HG03095 (cell line): ENCODE measurements at regions not wholly inside any gene's neighbourhood (a gene's known extent, or its start where the extent isn't known, plus 50 kb on each side); places are given as distances from the start of the nearest gene placed in this dataset.

Source experiments
- ATAC-seq: cut with Tn5 transposase; IDR thresholded peaks from one replicate; pipeline ENCODE4 v1.9.1; 2021; ENCODE audit warnings: moderate library complexity; ENCODE audit not compliant: unreplicated experiment

DNA sequence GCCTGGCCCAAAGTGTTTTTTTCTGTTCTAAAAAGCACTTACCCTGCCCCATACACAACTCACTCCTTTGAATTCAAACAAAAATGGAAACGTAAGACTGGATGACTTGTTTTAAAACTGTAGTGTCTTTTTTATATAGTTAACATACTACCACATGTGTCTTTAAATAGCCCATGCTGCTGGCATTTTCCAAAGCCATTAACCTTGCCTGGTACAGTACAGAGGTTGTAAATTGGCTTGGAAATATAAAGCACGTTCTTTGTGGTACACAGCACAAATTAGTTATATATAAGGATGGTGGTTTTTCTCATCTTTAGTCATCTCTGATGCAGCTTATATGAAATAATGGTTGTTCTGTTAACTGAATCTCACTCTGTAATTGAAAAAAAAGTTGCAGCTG lies 519.7 kb upstream of the ZNF608 start:
- no peak for ATAC-seq

DNA sequence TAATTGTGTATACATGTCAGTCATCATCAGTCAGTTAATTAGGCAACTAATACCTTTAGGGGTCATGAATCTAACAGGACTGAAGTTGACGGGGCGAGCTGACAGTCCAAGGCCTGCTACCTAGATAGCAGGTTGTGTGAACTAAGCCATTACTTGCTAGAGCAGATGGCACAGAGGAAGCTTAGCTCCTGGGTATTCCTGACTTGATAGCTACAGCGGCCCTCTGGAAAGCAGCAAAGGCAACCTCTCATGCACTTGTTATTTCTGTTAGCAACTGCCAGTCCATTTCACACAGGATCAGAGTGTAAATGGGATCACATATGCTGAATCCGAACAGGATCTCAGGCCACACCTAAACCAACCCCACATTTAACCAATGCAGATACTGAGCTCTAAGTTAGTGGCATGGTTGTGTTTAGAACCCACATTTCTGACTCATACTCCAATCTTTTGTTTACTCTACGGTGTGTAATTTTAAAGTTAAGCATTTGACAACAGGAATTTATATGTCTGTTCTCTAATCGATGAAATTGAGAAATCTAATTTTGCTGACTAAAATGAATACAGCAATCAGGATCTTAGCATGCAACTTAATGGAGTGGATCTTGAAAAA lies 521.3 kb upstream of the ZNF608 start:
- no peak for ATAC-seq

DNA sequence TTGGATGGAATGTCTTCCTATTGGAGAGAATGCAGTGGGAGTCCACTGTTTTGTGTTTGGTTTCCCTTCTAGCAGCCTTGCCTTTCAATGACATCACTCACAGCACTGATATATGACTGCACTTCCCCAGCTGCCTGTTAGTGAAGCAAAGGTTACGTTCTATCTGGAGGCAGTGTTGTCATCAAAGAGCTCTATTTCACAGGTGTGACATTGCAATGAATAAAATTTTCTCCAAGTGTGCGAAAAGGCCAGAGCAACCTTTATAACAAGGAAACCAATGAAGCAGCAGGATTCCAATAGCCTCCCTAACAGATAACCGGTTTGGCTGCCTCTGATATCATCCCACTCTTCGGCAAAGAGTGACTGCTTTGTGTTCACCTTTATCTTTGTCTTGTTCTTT lies 523.5 kb upstream of the ZNF608 start:
- no peak for ATAC-seq

DNA sequence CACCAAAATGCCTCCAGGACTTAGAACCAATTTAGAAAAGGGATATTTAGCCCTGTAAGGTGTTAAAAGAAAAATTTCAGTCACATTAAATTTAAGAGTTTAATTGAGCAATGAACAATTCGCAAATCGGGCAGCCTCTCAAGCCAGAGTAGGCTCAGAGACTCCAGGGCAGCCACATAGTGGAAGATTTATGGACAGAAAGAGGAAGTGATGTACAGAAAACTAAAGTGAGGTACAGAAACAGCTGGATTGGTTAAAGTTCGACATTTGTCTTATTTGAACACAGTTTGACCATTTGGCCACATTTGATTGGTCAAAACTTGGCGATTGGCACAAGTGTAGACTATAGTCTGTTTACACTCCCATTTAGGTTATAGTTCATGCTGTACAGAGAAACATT lies 525.9 kb upstream of the ZNF608 start:
- ATAC-seq: no peak

DNA sequence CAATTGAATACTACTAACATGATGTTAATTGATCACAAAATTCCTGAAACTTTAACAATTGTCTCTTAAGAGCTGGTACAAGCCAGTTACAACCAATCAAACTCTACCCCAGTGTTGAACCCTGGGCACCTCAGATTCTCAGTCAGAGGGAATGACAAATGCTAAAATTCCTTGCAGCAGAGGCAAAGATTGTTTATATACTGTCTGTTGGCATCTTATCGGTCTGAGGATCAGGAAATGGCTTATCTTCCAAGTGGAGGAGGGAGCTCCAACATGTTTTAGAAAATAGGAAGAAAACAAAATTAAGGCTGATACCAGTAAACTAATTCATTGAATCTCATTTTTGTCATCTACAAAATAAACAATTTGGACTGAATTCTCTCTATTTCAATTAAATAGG lies 527.8 kb upstream of the ZNF608 start:
- no peak for ATAC-seq

DNA sequence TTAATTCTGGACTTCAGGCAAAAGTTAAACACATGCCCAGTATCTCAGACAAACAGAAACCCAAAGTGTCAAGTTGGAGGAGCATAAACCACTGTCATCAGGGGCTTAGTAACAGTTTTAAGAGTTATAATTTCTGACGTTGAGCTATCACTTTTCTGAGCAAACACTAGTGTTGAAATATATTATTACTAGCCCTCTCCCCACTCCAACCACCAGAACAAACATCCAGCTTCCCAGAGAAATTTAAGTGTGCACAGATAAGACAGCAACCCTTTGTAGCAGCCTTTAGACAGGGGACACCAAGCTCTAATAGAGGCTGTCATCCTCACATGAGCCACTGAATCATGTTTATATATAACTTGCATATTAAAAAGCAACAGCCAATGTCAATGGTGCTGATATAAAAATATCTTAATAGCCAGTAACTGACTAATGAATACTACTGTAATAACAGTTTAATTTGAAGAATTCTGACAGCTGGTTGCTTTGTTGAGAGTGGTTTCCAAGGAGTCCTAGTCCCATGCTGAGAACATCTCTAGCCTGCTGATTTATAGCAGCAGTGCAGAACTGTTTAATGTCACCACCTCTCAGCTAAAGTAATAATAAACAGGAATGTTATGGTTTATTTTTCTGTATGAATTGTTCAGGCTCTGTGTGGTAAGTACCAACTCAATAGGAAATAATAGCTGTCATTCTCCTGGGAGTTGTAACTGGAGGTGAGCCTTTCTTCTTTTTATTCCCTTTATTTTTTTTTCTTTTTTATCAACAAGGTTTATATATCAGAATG lies 528.7 kb upstream of the ZNF608 start:
- ATAC-seq: no peak

DNA sequence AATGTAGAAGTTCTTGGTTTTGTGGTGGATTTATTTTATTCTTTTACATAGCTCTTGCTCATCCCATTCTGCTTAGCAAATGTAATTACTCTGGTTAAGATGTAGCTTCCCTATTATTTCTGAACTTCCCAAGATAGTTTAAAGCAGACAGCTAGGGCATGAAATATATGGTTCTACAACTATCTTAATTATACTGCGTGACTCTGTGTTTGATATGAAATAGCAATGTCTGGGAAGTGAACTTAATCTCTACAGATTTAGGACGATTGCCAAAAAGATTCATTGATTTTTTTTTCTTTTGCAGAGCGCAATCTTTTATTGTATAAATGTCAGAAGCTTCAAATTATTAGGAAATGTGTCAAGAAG lies 529.3 kb upstream of the ZNF608 start:
- ATAC-seq: no peak

DNA sequence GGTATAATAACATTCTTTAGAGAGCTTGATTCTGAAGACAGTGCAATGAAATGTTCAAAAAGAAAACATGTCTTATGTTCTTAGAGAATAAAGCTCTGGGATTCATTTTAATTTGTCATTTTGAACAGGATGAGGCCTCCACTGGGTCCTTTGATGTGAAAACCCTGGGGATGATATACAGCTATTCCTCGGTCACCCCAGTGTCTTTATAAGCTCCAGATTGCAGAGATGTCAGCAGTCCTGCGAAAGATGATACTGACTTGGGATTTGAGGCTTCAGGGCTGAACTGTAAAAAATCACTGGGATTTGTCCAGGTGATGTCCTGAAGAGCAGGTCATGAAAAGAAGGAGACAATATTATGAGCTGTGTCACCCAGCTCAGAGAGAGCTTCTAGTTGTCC lies 529.7 kb upstream of the ZNF608 start:
- ATAC-seq: no peak

DNA sequence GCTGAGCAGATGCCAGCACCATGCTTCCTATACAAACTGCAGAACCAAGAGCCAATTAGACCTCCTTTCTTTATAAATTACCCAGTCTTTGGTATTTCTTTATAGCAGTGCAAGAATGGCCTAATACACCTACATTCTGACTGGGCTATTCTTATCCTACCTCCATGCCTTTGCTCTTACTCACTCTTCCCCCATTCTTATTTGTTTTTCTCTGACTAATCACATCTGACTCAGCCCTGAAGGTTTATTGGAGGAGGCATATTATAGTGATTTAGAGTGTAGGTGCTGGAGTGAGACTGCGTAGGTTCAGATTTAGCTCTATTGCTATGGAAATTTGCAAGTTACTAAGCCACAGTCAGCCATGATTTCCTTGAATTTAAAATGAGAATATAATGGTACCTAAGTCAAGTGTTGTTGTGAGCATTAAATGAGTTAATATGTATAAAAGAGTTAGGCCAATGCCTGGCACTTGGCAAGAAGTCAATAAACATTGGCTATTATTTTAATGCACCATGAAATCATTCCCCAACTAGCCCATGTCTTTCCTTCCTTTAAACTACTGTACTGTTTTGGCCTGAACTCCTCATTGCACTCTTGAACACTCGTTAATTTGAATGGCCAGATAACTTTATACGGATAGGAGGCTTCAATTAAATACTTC lies 531.2 kb upstream of the ZNF608 start:
- ATAC-seq: no peak

DNA sequence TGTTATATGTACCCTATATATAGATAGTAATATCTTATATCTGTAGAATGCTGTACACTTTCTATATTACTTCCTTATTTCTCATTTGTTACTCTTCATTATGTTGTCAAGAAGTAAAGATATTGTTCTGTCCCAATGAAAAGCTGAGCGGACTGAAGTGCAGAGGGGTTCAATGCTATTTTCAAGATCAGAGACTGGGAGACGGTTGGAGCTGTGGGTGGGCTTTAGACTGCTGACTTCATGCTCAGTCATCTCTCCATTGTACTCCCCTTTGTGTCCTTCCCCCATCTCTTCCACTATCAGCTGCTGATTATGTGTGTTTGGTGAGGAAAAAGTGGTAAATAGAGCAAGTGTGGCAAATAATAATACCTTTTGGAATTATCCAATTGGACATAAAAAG lies 532.3 kb upstream of the ZNF608 start:
- ATAC-seq: no peak

DNA sequence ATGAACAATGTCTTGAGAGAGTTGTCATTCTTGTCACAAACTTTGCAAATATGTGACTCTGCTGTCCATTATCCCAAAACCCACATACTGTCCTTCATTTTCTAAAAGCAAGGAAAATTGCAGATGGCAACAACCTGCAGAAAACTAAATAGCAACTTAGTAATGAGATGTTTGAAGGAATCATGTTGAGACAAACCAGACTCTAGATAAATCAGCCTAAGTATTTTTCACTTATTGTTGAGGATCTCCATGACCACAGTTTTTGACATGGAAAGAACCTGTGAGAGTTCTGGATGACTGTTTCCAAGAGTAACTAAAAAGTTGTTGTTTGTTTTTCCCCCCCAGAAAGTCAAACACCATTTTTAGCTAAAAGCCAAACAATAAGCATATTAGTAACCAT lies 535.2 kb upstream of the ZNF608 start:
- no peak for ATAC-seq

DNA sequence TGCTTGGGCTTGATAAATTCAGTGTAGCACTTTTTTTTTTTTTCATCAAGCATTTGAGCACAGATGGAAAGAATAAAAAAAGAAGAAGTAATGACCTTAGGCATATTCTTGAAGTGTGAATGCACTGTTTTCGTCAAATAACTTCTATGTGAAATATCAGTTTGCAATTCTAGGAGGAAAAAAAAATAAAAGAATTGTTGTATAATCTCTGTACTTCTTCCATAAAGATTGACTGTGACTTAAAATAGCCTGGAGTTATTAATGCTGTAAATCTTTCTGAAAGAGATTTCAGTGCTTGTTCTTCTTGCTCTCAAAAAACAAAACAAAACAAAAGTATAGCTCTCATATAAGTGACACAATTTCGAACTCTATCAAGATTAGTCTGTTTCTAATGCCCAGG lies 536.9 kb upstream of the ZNF608 start:
- ATAC-seq: no peak

DNA sequence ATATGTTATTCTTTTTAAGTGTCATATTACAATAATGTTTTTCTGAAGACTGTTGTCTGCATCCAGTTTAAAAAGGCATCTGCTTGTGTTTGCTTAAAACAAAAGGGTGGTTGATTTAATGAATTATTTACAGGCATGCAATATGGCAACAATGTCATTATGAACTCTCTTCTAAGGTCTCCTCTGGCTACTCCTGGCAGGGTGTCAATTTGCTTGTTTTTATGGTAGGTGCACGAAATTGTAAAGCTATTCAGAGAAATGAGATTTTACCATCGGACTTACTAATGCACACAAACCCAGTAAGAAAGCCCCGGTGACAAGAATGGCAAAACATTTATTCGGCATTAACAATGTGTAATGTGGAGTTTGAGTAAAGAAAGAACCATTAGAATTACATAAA lies 539.8 kb upstream of the ZNF608 start:
- ATAC-seq: no peak

DNA sequence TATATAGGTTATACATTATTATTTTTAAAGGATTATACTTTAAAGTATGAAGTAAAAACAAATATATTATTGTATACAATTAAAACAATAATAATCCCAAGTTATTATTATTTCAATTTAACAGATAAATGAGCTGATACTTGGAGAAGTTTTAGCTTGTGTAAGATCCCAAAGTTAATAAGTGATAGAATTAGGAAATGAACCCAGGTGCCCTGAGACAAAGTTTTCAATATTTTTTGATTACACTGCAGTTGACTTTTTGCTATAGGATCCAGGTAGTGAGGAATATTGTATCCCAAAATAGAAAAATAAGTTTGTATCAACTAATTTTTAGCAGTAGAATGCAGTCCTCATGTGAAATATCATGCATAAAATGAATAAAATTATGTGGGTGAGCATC lies 543.2 kb upstream of the ZNF608 start:
- ATAC-seq: no peak

DNA sequence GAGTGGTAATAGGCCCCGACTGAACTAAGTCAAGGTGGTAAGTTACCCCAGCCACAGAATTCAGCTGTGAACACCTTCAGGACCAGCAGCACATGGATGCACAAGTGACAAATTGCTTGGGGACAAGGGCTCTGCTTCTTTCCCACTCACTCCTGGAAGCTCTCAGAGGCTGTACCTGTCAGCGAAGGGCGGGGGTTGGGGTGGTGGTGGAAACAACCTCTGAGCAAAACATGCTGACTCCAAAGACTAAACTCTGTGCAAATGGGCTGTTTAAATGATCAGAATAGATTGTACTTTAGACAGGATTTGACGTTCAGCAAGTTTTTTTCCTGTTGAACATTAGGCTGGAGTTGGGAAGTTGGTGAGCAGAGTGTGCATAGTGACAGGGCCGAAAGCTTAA lies 544.5 kb upstream of the ZNF608 start:
- no peak for ATAC-seq

DNA sequence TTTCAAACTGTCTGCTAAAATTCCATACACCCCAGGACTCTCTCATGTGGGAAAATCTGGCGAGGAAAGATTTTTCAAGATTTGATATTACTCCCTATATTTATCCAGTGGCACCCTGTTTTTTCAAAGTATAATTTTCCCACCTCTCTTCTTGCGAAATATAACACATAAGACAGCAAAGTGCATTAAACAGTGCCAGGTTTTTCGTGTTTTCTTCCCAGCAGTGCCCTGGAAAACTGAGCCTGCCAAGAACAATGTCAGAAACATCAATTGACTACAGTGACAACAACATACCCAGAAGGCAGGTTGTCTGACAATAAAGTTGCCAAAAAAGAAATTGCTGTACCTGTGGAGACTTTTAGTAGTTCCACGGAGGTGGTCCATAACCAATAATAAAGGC lies 545.0 kb upstream of the ZNF608 start:
- ATAC-seq: no peak

DNA sequence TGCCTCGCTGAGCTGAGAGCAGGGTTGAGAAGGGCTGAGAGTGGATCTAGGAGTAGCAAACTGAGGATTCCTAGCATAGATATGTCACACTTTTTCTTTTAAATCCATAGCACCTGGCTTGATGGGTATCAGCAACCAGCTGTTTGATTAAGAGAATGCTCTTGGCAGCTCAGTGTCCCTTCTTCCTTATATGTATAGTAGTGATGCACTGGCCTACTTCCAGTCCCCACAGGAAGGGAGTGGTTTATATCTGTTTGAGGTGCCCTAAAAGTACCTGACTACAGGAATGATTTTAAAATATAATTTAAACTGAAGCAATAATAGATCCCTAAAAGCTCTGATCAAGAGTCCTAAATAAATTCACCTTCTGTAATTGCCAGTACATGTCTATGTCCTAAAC lies 546.8 kb upstream of the ZNF608 start:
- no peak for ATAC-seq

DNA sequence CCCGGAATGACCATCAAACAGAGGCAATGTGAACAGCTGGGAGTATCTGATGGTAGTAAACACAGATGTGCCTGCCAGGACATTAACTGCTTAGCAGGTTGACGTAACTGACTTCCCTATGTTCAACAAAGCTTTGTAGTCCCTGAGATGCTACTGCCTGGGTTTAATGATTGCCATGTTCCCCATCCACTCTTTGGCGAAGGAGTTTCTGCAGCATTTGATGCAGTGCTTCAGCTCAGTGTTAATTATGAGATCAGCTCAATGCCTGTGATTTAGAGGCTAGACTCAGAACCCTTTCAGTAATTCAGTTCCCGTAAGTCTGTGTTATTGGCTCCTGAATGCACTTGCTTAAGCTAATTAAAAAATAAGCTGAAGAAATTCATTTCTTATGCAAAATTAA lies 547.3 kb upstream of the ZNF608 start:
- ATAC-seq: no peak

DNA sequence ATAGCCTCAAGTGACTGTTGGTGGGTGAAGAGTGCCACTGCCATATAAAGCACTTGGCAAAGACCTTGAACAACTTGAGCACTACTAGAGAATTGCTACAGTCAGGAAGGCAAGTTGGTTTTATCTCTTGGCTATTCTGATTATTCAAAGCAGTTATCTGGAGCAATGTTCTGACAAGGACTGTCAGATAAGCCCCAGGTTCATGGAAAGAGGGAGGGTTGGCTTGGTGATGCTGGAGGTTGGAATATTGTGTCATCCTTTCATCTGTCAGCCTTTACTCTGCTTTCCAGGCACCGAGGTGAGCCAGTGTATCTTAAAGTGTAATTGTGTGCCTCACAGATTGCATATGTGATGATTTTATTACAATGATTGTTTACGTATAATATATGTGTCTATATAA lies 548.4 kb upstream of the ZNF608 start:
- no peak for ATAC-seq

DNA sequence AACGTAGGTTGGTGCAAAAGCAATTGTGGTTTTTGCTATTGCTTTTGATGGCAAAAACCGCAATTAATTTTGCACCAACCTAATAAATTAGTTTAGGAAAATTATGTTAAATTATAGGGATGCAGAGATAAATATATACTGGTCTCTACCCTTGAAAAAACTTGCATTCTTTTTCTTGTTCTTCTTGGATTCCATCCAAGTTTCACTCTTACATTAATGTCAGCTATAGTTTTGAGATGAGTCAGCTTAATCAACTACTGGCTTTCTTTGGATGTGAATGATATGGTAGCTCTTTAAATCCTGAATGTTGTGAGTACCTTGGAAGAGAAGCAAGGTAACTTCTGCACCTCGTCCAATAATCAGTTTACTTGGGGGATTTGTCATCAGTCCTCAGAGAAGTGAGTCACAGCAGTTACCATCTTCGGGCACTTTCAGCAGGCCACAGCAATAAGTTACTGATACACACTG lies 549.0 kb upstream of the ZNF608 start:
- ATAC-seq: no peak

DNA sequence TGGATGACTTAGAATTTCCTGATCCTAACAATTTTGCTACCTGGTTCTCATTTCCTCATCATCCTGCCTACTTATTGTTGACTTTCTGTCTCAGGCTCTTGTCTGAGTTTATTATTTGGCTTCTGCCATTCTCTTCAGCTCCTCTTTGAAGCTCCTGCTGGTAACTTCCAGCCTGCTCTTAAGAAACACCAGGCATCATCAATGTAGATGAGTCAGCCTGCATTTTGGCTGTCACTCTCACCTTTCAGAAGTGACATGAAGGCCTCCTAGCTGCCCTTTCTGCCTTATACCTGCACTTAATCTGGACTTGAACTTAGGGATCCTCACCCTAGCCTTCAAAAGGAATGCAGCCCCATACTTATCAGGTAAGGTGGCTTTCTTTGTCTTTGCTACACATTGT lies 551.8 kb upstream of the ZNF608 start:
- ATAC-seq: no peak

DNA sequence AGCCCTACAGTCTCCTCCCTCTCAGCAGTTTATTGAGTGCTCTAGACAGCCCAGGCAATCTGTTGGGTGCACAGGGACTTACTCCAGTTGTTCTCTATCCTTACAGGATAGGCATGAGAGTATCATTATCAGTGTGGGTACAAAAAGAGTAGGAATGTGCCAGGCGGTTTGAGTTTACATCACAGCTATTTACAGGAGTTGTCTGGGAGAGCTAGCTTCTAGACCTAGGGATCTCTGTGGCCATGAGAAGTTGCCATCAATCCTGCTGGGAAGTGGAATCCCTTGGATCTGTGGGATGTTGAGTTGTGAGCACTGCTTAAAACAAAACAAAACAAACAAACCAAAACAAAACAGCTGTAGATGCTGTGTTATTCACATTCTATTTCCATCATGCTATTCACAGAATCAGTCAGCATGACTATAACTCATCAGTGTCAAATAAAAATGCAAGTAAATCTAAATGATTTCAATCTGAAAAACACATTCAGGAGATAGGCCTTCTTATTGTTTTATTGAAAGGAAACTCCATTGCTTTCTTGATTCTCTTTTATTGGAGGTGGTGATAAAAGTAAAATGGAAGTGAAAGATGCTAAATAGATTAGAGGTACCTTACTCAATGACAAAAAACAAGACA lies 552.4 kb upstream of the ZNF608 start:
- ATAC-seq: no peak
